Naive thymus-derived CD4-positive, alpha-beta T cell (primary cell): ENCODE measurements at regions not wholly inside any gene's neighbourhood (a gene's known extent, or its start where the extent isn't known, plus 50 kb on each side); places are given as distances from the start of the nearest gene placed in this dataset.

Source experiments
- ATAC-seq: fragments of 150-1000 bp; cut with Tn5 transposase; 2 replicates; pipeline ENCODE4 v1.10.0; 2021; ENCODE audit warnings: mild to moderate bottlenecking, moderate library complexity
- CTCF ChIA-PET: fragments of 350-600 bp; sonication (Branson Sonifier 250); formaldehyde crosslinking; loops from one replicate; lab custom pipeline; 2021; ENCODE audit warnings: antibody characterized with exemption; lab: Charles Lee
- POLR2A ChIA-PET: fragments of 350-600 bp; sonication (Branson Sonifier 250); formaldehyde crosslinking; loops from one replicate; lab custom pipeline; 2021; ENCODE audit warnings: antibody characterized with exemption, inconsistent platforms; lab: Charles Lee
- DNase-seq, 9 donors: peaks; one replicate each; pipeline versions ENCODE4 v3.0.0 to v3.0.0-alpha.2; 2020 to 2022; ENCODE audit warnings: mixed read lengths in 1 of 9
- H3K27ac ChIP-seq: one replicate; pipeline ENCODE4 v1.7.0; 2013; ENCODE audit warnings: mild to moderate bottlenecking, low read depth, low read length, moderate library complexity
- H3K27me3 ChIP-seq, 2 donors: one replicate each; pipeline ENCODE4 v1.7.0; 2013; ENCODE audit warnings: low read length in 2 of 2, mild to moderate bottlenecking in 2 of 2, moderate library complexity in 2 of 2; ENCODE audit not compliant: control insufficient read depth in 2 of 2, insufficient read depth in 2 of 2
- H3K36me3 ChIP-seq, 3 experiments: 1 replicate in 2 of 3; 2 replicates in 1 of 3; pipeline ENCODE4 v1.7.0; 2013; ENCODE audit warnings: low read length in 3 of 3, mild to moderate bottlenecking in 3 of 3, moderate library complexity in 1 of 3; ENCODE audit not compliant: insufficient read depth in 3 of 3, control insufficient read depth in 2 of 3
- H3K4me1 ChIP-seq, 2 donors: one replicate each; pipeline ENCODE4 v1.7.0; 2013; ENCODE audit warnings: low read length in 2 of 2, mild to moderate bottlenecking in 2 of 2, moderate library complexity in 1 of 2; ENCODE audit not compliant: control insufficient read depth in 2 of 2, insufficient read depth in 2 of 2
- H3K4me3 ChIP-seq: 2 replicates; pipeline ENCODE4 v1.7.0; 2013; ENCODE audit warnings: mild to moderate bottlenecking, low read length
- H3K9me3 ChIP-seq, 3 experiments: 1 replicate in 2 of 3; 2 replicates in 1 of 3; pipeline ENCODE4 v1.7.0; 2013; ENCODE audit warnings: low read length in 3 of 3; ENCODE audit not compliant: control insufficient read depth in 2 of 3
- H3K27ac Mint-ChIP-seq, 9 donors: one replicate each; pipeline ENCODE4 v1.8.0; 2020 to 2022; ENCODE audit warnings: mixed read lengths in 9 of 9, mild to moderate bottlenecking in 8 of 9, moderate library complexity in 5 of 9, inconsistent platforms in 2 of 9
- H3K27me3 Mint-ChIP-seq, 5 donors: one replicate each; pipeline ENCODE4 v1.8.0; 2021 to 2022; ENCODE audit warnings: mixed read lengths in 5 of 5, mild to moderate bottlenecking in 1 of 5
- H3K36me3 Mint-ChIP-seq, 5 donors: one replicate each; pipeline ENCODE4 v1.8.0; 2020 to 2022; ENCODE audit warnings: mixed read lengths in 5 of 5, mild to moderate bottlenecking in 3 of 5, inconsistent platforms in 1 of 5
- H3K4me1 Mint-ChIP-seq, 7 donors: one replicate each; pipeline ENCODE4 v1.8.0; 2020 to 2022; ENCODE audit warnings: mixed read lengths in 7 of 7, mild to moderate bottlenecking in 3 of 7, inconsistent platforms in 1 of 7
- H3K4me3 Mint-ChIP-seq, 10 donors: one replicate each; pipeline ENCODE4 v1.8.0; 2020 to 2022; ENCODE audit warnings: mild to moderate bottlenecking in 10 of 10, mixed read lengths in 10 of 10, moderate library complexity in 6 of 10, inconsistent platforms in 2 of 10
- H3K9me3 Mint-ChIP-seq, 11 donors: one replicate each; pipeline ENCODE4 v1.8.0; 2020 to 2022; ENCODE audit warnings: mixed read lengths in 11 of 11, mild to moderate bottlenecking in 4 of 11, inconsistent platforms in 1 of 11, moderate library complexity in 1 of 11
- intact Hi-C, 2 donors: fragments of 100-400 bp; cut with micrococcal nuclease; formaldehyde crosslinking; loops; one replicate each; pipeline ENCODE4 v1.15.1; 2023

GRCh38 chr18:43789234-43790000 is 512.1 kb upstream of the SYT4 start:
- intact Hi-C loops: no loop called here

GRCh38 chr18:43793910-43794309 is 516.6 kb upstream of the SYT4 start:
- Histone ChIP-seq H3K27ac (no peak overlapping the region), H3K4me3 (no peak overlapping the region), H3K4me1 (no peaks in the 10 kb centered on the region), H3K27me3 (no peaks in the 10 kb centered on the region), H3K36me3 (no peaks in the 10 kb centered on the region), H3K9me3 (no peaks in the 10 kb centered on the region)
- Mint-ChIP-seq H3K9me3 (peaks cover 0 to 10% (median 0%) of the 10 kb centered on the region in 11 donors), H3K4me1 (peaks cover 0 to 2% (median 0%) of the 10 kb centered on the region in 7 donors), H3K27me3 (no peaks in the 10 kb centered on the region), H3K4me3 (no peak overlapping the region), H3K36me3 (no peaks in the 10 kb centered on the region), H3K27ac (no peak overlapping the region)
- no peak for DNase-seq
- intact Hi-C loops: no loop called here
- POLR2A ChIA-PET: no interaction called here
- CTCF ChIA-PET: no interaction called here
- no peak for ATAC-seq

More at GRCh38 chr18:43789234-43790000, 512.1 kb upstream of the SYT4 start:
- POLR2A ChIA-PET: no interaction called here
- no peak for ATAC-seq
- H3K27ac ChIP-seq: no peak overlapping the region
- no peak overlapping the region for H3K4me3 ChIP-seq
- Mint-ChIP-seq H3K36me3 (no peaks in the 10 kb centered on the region), H3K9me3 (peaks cover 0 to 7% (median 4%) of the 10 kb centered on the region in 11 donors), H3K4me1 (no peaks in the 10 kb centered on the region), H3K27ac (no peak overlapping the region), H3K4me3 (no peak overlapping the region), H3K27me3 (no peaks in the 10 kb centered on the region)
- CTCF ChIA-PET: no interaction called here
- no peaks in the 10 kb centered on the region for H3K27me3 ChIP-seq
- no peaks in the 10 kb centered on the region for H3K9me3 ChIP-seq
- no peaks in the 10 kb centered on the region for H3K36me3 ChIP-seq
- DNase-seq: no peak
- no peaks in the 10 kb centered on the region for H3K4me1 ChIP-seq

GRCh38 chr18:43794363-43794762 is 517.1 kb upstream of the SYT4 start:
- no peak overlapping the region for H3K27ac ChIP-seq
- Mint-ChIP-seq H3K4me3 (no peak overlapping the region), H3K9me3 (peaks cover 0 to 8% (median 0%) of the 10 kb centered on the region in 11 donors), H3K4me1 (peaks cover 0 to 2% (median 0%) of the 10 kb centered on the region in 7 donors), H3K27ac (no peak overlapping the region), H3K36me3 (no peaks in the 10 kb centered on the region), H3K27me3 (no peaks in the 10 kb centered on the region)
- CTCF ChIA-PET: no interaction called here
- DNase-seq (no peak), ATAC-seq (no peak)
- POLR2A ChIA-PET: no interaction called here
- no peaks in the 10 kb centered on the region for H3K9me3 ChIP-seq
- H3K4me3 ChIP-seq: no peak overlapping the region
- no peaks in the 10 kb centered on the region for H3K4me1 ChIP-seq
- intact Hi-C loops: no loop called here
- no peaks in the 10 kb centered on the region for H3K36me3 ChIP-seq
- H3K27me3 ChIP-seq: no peaks in the 10 kb centered on the region

- DNase-seq: no peak
- no peak overlapping the region for H3K27ac Mint-ChIP-seq
- H3K9me3 ChIP-seq: no peaks in the 10 kb centered on the region
- peaks cover 0 to 2% (median 0%) of the 10 kb centered on the region in 7 donors for H3K4me1 Mint-ChIP-seq
- H3K9me3 Mint-ChIP-seq: peaks cover 0 to 11% (median 4%) of the 10 kb centered on the region in 11 donors
- no peaks in the 10 kb centered on the region for H3K4me1 ChIP-seq
- H3K27me3 ChIP-seq: no peaks in the 10 kb centered on the region
- H3K36me3 ChIP-seq: no peaks in the 10 kb centered on the region
- H3K27me3 Mint-ChIP-seq: no peaks in the 10 kb centered on the region
- POLR2A ChIA-PET: no interaction called here
- H3K27ac ChIP-seq: no peak overlapping the region
- no peak overlapping the region for H3K4me3 Mint-ChIP-seq
- CTCF ChIA-PET: no interaction called here
- H3K4me3 ChIP-seq: no peak overlapping the region
- no peaks in the 10 kb centered on the region for H3K36me3 Mint-ChIP-seq
- intact Hi-C loops: no loop called here
- no peak for ATAC-seq
These were observed 520.1 kb upstream of the SYT4 start for GRCh38 chr18:43797347-43797746.

- Mint-ChIP-seq H3K27ac (no peak overlapping the region), H3K4me1 (peaks cover 0 to 2% (median 0%) of the 10 kb centered on the region in 7 donors), H3K36me3 (no peaks in the 10 kb centered on the region), H3K27me3 (no peaks in the 10 kb centered on the region), H3K9me3 (peaks cover 0 to 33% (median 5%) of the 10 kb centered on the region in 11 donors), H3K4me3 (no peak overlapping the region)
- no peaks in the 10 kb centered on the region for H3K9me3 ChIP-seq
- POLR2A ChIA-PET: no interaction called here
- no peaks in the 10 kb centered on the region for H3K36me3 ChIP-seq
- no peak for DNase-seq
- no peaks in the 10 kb centered on the region for H3K4me1 ChIP-seq
- no peak overlapping the region for H3K27ac ChIP-seq
- CTCF ChIA-PET: no interaction called here
- H3K27me3 ChIP-seq: no peaks in the 10 kb centered on the region
- H3K4me3 ChIP-seq: no peak overlapping the region
- intact Hi-C loops: no loop called here
- ATAC-seq: no peak
These were observed 523.3 kb upstream of the SYT4 start for GRCh38 chr18:43800584-43800983.

GRCh38 chr18:43805646-43806194 is 528.4 kb upstream of the SYT4 start:
- Histone ChIP-seq H3K27ac (no peak overlapping the region), H3K4me3 (no peak overlapping the region), H3K9me3 (no peaks in the 10 kb centered on the region), H3K4me1 (no peaks in the 10 kb centered on the region), H3K36me3 (no peaks in the 10 kb centered on the region), H3K27me3 (no peaks in the 10 kb centered on the region)
- no peak overlapping the region for H3K27ac Mint-ChIP-seq
- ATAC-seq (no peak), DNase-seq (no peak)
- ChIA-PET POLR2A (no interaction called here), CTCF (no interaction called here)
- no peaks in the 10 kb centered on the region for H3K27me3 Mint-ChIP-seq
- H3K36me3 Mint-ChIP-seq: no peaks in the 10 kb centered on the region
- H3K4me1 Mint-ChIP-seq: no peaks in the 10 kb centered on the region
- H3K4me3 Mint-ChIP-seq: no peak overlapping the region
- H3K9me3 Mint-ChIP-seq: peaks cover 0 to 38% (median 8%) of the 10 kb centered on the region in 11 donors
- intact Hi-C loops: no loop called here

- no peak overlapping the region for H3K27ac Mint-ChIP-seq
- H3K27ac ChIP-seq: no peak overlapping the region
- H3K4me1 Mint-ChIP-seq: no peaks in the 10 kb centered on the region
These were observed 535.3 kb upstream of the SYT4 start for GRCh38 chr18:43812627-43813026.

More at GRCh38 chr18:43812627-43813026, 535.3 kb upstream of the SYT4 start:
- Histone ChIP-seq H3K36me3 (no peaks in the 10 kb centered on the region), H3K4me1 (no peaks in the 10 kb centered on the region), H3K4me3 (no peak overlapping the region), H3K9me3 (no peaks in the 10 kb centered on the region), H3K27me3 (no peaks in the 10 kb centered on the region)
- intact Hi-C loops: no loop called here
- Mint-ChIP-seq H3K9me3 (peaks cover 0 to 12% (median 4%) of the 10 kb centered on the region in 11 donors), H3K36me3 (no peaks in the 10 kb centered on the region), H3K27me3 (no peaks in the 10 kb centered on the region), H3K4me3 (no peak overlapping the region)
- CTCF ChIA-PET: no interaction called here
- no peak for DNase-seq
- no peak for ATAC-seq
- POLR2A ChIA-PET: no interaction called here
